H1 (cell line): ENCODE measurements at regions not wholly inside any gene's neighbourhood (a gene's known extent, or its start where the extent isn't known, plus 50 kb on each side); places are given as distances from the start of the nearest gene placed in this dataset.

Source experiments
- CHD1 ChIP-seq: IDR thresholded peaks from 2 replicates; pipeline ENCODE4 v1.6.1; 2012; ENCODE audit warnings: low read depth, low read length, improper control_type of control experiment
- CHD2 ChIP-seq: IDR thresholded peaks from 2 replicates; pipeline ENCODE4 v1.6.1; 2012; ENCODE audit warnings: low read length, improper control_type of control experiment
- TF ChIP-seq, protein P1 (sequence below): fragments of 300-600 bp; sonication (generic); IDR thresholded peaks from 2 replicates; pipeline ENCODE4 v1.7.1; 2012; ENCODE audit warnings: low read length, moderate library complexity, mild to moderate bottlenecking, inconsistent platforms; ENCODE audit not compliant: insufficient replicate concordance

DNA sequence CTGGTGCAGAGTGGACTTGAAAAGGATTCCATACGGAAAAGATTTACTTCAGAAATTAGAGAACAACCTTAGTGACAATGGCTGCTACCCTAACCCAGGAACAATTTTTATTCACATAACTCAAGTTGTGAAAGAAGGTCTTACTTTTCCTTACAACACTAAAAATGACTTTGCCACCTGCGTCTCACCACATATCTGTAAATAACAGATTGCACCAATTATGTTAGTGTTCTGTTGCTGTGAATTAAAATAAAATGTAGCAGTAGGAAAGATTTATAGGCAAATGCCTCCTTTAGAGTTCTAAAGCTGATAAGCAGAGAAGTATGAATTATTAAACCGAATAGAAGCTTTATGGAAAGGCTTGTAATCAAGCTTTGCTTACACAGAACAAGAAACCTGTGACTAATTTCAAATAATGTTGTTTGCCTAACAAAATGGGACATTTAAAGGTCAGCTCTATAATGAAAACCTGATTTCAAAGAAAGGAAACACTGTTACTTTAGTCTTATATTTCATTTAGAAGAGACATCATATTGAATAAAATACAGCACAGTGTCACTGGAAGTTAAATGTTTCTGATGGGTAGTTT lies 2237.8 kb downstream of the LRRC4C start (continued):
- TF ChIP-seq, protein P1, sequence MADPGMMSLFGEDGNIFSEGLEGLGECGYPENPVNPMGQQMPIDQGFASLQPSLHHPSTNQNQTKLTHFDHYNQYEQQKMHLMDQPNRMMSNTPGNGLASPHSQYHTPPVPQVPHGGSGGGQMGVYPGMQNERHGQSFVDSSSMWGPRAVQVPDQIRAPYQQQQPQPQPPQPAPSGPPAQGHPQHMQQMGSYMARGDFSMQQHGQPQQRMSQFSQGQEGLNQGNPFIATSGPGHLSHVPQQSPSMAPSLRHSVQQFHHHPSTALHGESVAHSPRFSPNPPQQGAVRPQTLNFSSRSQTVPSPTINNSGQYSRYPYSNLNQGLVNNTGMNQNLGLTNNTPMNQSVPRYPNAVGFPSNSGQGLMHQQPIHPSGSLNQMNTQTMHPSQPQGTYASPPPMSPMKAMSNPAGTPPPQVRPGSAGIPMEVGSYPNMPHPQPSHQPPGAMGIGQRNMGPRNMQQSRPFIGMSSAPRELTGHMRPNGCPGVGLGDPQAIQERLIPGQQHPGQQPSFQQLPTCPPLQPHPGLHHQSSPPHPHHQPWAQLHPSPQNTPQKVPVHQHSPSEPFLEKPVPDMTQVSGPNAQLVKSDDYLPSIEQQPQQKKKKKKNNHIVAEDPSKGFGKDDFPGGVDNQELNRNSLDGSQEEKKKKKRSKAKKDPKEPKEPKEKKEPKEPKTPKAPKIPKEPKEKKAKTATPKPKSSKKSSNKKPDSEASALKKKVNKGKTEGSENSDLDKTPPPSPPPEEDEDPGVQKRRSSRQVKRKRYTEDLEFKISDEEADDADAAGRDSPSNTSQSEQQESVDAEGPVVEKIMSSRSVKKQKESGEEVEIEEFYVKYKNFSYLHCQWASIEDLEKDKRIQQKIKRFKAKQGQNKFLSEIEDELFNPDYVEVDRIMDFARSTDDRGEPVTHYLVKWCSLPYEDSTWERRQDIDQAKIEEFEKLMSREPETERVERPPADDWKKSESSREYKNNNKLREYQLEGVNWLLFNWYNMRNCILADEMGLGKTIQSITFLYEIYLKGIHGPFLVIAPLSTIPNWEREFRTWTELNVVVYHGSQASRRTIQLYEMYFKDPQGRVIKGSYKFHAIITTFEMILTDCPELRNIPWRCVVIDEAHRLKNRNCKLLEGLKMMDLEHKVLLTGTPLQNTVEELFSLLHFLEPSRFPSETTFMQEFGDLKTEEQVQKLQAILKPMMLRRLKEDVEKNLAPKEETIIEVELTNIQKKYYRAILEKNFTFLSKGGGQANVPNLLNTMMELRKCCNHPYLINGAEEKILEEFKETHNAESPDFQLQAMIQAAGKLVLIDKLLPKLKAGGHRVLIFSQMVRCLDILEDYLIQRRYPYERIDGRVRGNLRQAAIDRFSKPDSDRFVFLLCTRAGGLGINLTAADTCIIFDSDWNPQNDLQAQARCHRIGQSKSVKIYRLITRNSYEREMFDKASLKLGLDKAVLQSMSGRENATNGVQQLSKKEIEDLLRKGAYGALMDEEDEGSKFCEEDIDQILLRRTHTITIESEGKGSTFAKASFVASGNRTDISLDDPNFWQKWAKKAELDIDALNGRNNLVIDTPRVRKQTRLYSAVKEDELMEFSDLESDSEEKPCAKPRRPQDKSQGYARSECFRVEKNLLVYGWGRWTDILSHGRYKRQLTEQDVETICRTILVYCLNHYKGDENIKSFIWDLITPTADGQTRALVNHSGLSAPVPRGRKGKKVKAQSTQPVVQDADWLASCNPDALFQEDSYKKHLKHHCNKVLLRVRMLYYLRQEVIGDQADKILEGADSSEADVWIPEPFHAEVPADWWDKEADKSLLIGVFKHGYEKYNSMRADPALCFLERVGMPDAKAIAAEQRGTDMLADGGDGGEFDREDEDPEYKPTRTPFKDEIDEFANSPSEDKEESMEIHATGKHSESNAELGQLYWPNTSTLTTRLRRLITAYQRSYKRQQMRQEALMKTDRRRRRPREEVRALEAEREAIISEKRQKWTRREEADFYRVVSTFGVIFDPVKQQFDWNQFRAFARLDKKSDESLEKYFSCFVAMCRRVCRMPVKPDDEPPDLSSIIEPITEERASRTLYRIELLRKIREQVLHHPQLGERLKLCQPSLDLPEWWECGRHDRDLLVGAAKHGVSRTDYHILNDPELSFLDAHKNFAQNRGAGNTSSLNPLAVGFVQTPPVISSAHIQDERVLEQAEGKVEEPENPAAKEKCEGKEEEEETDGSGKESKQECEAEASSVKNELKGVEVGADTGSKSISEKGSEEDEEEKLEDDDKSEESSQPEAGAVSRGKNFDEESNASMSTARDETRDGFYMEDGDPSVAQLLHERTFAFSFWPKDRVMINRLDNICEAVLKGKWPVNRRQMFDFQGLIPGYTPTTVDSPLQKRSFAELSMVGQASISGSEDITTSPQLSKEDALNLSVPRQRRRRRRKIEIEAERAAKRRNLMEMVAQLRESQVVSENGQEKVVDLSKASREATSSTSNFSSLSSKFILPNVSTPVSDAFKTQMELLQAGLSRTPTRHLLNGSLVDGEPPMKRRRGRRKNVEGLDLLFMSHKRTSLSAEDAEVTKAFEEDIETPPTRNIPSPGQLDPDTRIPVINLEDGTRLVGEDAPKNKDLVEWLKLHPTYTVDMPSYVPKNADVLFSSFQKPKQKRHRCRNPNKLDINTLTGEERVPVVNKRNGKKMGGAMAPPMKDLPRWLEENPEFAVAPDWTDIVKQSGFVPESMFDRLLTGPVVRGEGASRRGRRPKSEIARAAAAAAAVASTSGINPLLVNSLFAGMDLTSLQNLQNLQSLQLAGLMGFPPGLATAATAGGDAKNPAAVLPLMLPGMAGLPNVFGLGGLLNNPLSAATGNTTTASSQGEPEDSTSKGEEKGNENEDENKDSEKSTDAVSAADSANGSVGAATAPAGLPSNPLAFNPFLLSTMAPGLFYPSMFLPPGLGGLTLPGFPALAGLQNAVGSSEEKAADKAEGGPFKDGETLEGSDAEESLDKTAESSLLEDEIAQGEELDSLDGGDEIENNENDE, result no peak
- no peak for TF ChIP-seq CHD1
- no peak for TF ChIP-seq CHD2
